HG02981 (cell line): ENCODE measurements at regions not wholly inside any gene's neighbourhood (a gene's known extent, or its start where the extent isn't known, plus 50 kb on each side); places are given as distances from the start of the nearest gene placed in this dataset.
"Not testable (repeated sequence)": the region's sequence is repeated elsewhere in the genome, so short reads cannot be mapped to it uniquely, and the experiment has no call there.

Experiments
- ATAC-seq: cut with Tn5 transposase; IDR thresholded peaks from one replicate; pipeline ENCODE4 v1.9.1; 2021; ENCODE audit warnings: mild to moderate bottlenecking, moderate library complexity; ENCODE audit not compliant: unreplicated experiment

DNA sequence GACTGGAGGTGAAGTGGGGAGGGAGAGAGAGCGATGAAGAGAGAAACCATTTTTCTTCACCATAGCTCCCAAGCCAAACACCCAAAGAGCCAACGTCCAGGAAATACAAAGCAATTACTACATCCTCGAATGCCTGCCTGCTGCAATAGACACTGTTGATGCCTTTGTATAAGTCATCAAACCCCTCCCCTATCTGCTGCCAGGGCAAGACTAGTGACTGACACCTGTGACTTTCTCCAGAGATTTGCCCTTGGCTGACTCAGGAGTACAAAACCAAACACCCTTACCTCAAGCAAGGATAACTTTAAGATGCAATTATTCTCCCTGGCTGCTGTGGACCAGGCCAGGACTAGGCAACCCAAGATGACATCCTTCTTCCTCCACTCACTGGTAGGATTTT, 81.8 kb upstream of the RASA1 start:
- no peak for ATAC-seq

DNA sequence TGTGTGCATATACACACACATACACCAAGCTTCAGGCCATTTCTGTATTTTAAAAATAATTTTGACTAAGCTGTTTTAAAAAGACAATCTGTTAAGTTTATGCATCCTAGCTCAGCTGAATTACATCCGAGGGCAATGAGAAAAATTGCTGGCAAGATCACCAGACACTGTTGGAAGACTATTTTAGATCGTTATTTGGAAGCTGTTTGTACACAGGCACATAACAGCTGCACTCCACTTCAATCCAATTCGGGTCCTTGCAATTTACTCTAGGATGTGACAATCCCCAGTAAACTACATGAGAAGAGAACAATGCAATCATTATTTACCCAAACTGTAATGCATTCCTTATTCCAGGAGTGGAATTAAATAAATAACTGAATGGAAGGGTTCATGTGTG, 79.3 kb upstream of the RASA1 start:
- no peak for ATAC-seq

DNA sequence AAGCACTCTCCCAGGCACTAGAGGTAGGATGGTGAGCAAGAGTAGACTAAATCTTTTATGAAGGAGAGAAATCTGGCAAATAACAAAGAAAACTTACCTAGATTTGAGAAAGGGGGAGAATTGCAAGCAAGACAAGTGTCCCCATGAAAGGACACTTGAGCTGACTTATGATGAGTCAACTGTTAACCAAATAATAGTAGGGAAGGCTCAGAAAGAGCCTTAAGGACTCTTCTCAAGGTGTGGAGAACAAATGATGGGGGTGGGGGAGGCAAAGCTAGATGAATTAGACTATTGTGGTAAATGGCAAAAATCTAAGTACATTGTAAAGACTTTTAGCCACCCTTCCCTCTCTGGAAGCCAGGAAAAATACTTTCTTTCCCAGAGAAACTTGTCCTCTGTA, 77.6 kb upstream of the RASA1 start:
- no peak for ATAC-seq

DNA sequence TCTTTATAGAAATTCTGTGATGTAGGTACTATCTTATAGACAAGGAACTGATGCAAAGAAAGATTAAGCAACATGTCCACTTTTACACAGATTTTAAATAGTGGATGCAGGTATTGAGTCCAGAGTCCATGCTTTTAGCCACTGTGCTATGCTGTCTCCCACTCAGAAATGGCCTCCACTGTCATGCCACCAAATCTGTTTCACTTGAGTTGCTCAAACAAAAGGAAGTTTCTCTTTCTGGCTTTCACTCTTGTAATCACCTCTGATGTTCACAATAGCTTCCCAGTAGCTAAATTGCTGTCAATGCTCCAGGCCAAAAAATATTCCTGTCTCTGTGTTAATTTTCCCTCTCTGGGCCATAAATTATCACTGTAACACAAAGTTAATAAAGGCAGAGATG, 77.0 kb upstream of the RASA1 start:
- no peak for ATAC-seq

DNA sequence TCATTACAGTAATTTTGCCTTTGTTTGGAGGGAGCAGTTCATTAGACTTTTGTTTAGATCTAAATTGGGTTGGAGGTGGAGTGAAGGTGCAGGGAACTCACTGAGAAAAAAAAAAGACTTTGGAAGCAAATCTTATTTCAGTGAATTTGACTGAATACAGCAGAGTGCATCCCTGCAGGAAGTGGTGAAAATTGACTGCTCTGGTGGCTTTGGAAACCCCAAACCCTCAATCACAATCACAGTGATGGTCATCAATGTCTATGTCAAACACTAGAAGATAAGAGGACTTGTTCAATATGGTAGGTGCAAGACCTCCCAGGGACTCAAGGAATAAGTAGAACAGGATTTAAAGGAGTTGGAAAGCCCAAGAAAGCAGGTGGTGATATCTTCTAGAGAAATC, 76.0 kb upstream of the RASA1 start:
- ATAC-seq: no peak

DNA sequence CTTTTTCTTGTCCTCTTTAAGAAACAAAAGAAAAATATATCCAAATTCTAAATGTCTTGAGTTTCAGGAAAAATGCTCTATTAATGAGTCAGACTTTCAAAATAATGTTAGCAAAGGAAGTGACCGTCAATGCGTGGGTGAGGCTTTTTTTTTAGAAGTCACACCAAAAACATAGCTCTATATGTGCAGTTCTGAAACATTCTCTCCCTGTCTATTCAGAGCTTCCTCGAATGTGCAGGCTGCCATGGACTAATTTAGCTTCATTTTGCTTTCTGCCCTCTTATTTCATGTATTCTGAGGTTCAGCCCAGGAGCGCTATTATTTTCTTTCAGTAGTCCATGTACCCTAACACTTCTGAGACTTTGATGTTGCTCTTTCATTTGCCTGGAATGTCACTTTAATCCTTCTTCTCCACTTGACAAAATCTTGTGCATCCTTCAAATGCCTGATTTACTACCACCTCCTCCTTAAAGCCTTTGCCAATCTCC, 72.5 kb upstream of the RASA1 start:
- no peak for ATAC-seq

DNA sequence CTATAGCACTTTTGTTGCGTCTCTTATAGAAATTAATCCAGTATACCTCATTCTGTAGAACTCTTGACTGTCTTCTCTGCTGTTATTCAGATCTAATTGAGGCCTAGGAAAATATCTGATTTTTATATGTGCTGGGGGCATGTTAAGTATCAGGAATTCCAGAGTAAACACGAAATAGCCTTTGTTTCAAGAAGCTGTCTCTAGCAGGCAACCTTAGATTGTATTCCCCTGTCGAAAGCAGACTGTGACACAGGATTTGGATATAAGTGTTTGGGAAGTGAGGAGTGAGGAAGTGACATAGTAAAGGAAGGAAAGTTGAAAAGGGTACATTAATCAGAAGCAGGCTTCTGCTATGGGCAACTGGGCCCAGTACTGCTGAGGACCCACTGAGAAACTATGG, 72.1 kb upstream of the RASA1 start:
- ATAC-seq: no peak

DNA sequence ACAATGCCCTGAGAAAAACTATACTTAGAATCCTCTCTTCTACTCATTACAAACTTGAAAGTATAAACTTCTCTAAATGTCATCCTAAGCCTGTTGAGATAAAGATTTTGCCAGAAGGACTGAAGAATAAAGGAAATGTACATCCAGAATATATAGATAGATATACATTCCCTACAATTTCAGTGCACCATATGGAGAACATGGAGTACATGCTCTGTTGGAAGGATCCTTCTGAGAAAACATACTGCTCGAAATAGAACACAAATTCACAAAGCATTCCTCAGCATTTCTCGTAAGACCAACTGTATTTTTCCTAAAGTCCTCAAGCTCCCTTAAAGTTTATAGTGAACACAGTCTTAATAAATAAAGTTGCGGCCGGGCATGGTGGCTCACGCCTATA, 69.7 kb upstream of the RASA1 start:
- ATAC-seq: no peak

DNA sequence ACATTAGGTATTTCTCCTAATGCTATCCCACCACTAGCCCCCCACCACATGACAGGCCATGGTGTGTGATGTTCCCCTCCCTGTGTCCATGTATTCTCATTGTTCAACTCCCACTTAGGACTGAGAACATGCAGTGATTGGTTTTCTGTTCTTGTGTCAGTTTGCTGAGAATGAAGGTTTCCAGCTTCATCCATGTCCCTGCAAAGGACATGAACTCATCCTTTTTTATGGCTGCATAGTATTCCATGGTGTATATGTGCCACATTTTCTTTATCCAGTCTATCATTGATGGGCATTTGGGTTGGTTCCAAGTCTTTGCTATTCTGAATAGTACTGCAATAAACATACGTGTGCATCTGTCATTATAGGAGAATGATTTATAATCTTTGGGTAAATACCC, 68.4 kb upstream of the RASA1 start:
- not testable (repeated sequence) for ATAC-seq

DNA sequence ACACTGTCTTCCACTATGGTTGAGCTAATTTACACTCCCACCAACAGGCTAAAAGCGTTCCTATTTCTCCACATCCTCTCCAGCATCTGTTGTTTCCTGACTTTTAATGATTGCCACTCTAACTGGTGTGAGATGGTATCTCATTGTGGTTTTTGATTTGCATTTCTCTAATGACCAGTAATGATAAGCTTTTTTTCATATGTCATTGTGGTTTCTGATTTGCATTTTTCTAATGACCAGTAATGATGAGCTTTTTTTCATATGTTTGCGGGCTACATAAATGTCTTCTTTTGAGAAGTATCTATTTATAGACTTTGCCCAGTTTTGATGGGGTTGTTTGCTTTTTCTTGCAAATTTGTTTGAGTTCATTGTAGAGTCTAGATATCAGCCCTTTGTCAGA, 68.0 kb upstream of the RASA1 start:
- ATAC-seq: not testable (repeated sequence)

DNA sequence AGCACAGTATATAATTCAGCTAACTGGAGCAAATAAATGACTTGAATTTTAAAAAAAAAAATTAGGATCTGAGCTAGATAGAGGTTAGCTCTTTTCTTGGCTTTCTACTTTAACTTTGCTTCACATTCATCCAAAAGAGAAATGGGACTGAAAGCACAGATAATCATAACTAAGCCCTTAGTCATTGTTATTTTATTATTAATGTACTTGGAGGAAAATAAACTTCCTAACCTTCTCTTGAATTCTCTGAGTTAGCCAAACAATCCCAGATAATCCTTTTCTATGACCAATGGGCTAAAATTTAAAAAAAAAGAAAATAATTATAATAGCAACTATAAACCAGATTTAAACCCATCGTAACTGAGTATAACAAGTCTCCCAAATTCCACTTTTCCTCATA, 57.6 kb upstream of the RASA1 start:
- ATAC-seq: no peak

DNA sequence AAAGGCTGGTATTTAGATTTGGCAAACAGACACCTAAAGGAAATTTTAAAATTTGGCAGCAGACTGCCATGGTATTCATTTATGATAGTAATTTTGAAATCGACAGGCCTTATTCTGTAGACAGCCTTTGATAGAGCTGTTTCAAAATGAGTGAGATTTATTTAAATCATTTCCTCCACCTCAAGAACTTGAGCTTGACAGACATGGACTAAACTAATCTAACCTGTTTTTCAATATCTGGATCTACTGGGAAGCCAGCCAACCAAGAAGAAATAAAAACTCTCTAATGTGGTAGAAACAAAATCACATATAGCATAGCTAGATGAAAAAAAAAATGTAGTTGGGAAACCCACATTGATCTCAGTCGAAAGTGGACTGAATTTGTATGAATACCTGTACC, 56.9 kb upstream of the RASA1 start:
- ATAC-seq: no peak

DNA sequence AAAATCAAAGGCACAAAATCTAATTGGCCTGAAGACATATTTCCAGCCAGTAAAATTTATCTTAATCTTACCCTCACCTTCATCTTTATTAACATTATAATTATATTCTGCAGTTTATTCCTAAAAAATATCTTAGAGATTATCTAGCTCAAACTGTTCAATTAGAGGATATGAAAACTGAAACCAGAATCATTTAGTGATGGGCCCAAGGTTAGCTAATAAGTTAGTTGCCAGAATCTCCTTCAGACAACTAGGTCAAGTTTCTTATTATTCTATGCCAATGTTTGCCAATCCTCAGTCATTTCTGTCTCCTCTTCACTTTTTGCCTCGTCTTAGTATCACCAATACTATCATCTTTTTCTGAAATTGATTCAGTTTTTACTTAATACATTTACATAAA, 56.0 kb upstream of the RASA1 start:
- ATAC-seq: no peak

DNA sequence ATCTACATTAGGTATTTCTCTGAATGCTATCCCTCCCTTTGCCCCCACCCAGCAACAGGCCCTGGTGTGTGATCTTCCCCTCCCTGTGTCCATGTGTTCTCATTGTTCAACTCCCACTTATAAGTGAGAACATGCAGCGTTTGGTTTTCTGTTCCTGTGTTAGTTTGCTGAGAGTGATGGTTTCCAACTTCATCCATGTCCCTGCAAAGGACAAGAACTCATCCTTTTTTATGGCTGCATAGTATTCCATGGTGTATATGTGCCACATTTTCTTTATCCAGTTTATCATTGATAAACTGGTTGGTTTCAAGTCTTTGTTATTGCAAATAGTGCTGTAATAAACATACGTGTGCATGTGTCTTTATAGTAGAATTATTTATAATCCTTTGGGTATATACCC, 55.5 kb upstream of the RASA1 start:
- not testable (repeated sequence) for ATAC-seq

DNA sequence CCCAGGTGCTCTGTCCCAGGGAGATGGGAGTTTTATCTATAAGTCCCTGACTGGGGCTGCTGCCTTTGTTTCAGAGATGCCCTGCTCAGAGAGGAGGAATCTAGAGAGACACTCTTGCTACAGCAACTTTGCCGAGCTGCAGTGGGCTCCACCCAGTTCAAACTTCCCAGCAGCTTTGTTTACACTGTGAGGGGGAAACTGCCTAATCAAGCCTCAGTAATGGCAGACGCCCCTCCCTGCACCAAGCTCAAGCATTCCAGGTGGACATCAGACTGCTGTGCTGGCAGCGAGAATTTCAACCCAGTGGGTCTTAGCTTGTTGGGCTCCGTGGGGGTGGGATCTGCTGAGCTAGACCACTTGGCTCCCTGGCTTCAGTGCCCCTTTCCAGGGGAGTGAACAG, 50.2 kb upstream of the RASA1 start:
- ATAC-seq: not testable (repeated sequence)
